H1 (cell line): ENCODE measurements at regions not wholly inside any gene's neighbourhood (a gene's known extent, or its start where the extent isn't known, plus 50 kb on each side); places are given as distances from the start of the nearest gene placed in this dataset.
A peak's percentile ranks its signal among the peaks of the same experiment; 100 is the strongest.

Experiments
- CTCF ChIA-PET: fragments of 300-600 bp; sonication (Branson Sonifier 250); formaldehyde crosslinking; loops from one replicate; lab custom pipeline; 2021; ENCODE audit not compliant: partially characterized antibody; lab: Charles Lee
- POLR2A ChIA-PET: fragments of 300-600 bp; sonication (Branson Sonifier 250); formaldehyde crosslinking; loops from one replicate; lab custom pipeline; 2021; ENCODE audit warnings: inconsistent platforms; ENCODE audit not compliant: partially characterized antibody; lab: Charles Lee
- DNase-seq, 2 experiments: peaks; one replicate each; pipeline versions ENCODE4 v3.0.0 to v3.0.0-alpha.2; 2010 to 2022; ENCODE audit warnings: low spot score in 2 of 2, low read depth in 1 of 2, mixed read lengths in 1 of 2
- FAIRE-seq: peaks from 2 replicates; lab custom pipeline; 2011; peaks lifted over from hg19 to GRCh38; lab: Jason Lieb, UNC
- H2AFZ ChIP-seq: 2 replicates; pipeline ENCODE4 v1.8.1; 2012; ENCODE audit warnings: low read length, inconsistent platforms
- H2AK5ac ChIP-seq: 2 replicates; pipeline ENCODE4 v1.6.1; 2013; ENCODE audit warnings: low read depth, low read length
- H2BK120ac ChIP-seq: replicated peaks from 2 replicates; pipeline ENCODE3; 2013; ENCODE audit warnings: low read depth, low read length, inconsistent platforms
- H2BK12ac ChIP-seq: 2 replicates; pipeline ENCODE4 v1.6.1; 2013; ENCODE audit warnings: low read depth, low read length
- H2BK15ac ChIP-seq: 2 replicates; pipeline ENCODE4 v1.6.1; 2013; ENCODE audit warnings: low read length
- H2BK20ac ChIP-seq: 2 replicates; pipeline ENCODE4 v1.6.1; 2013; ENCODE audit warnings: low read length
- H2BK5ac ChIP-seq: 2 replicates; pipeline ENCODE4 v1.6.1; 2013; ENCODE audit warnings: low read depth, low read length
- H3K14ac ChIP-seq: 2 replicates; pipeline ENCODE4 v1.6.1; 2013; ENCODE audit warnings: inconsistent platforms; ENCODE audit not compliant: insufficient read length
- H3K18ac ChIP-seq: 2 replicates; pipeline ENCODE4 v1.6.1; 2013; ENCODE audit warnings: low read length; ENCODE audit errors: extremely low read depth
- H3K23ac ChIP-seq: 2 replicates; pipeline ENCODE4 v1.6.1; 2013; ENCODE audit warnings: inconsistent platforms; ENCODE audit not compliant: insufficient read length
- H3K23me2 ChIP-seq: 2 replicates; pipeline ENCODE4 v1.6.1; 2013; ENCODE audit warnings: low read depth, low read length
- H3K27ac ChIP-seq: 2 replicates; pipeline ENCODE4 v1.6.1; 2011; ENCODE audit warnings: low read depth, low read length, inconsistent platforms
- H3K27me3 ChIP-seq, 4 experiments: replicated peaks in 1 of 4; 1 replicate in 1 of 4; 2 replicates in 3 of 4; pipeline versions ENCODE4 v1.6.1 to v1.8.1; 2011 to 2013; ENCODE audit warnings: low read length in 3 of 4, mild to moderate bottlenecking in 3 of 4, inconsistent platforms in 2 of 4, mixed read lengths in 2 of 4, moderate library complexity in 1 of 4; ENCODE audit not compliant: control insufficient read depth in 3 of 4, insufficient read depth in 3 of 4; ENCODE audit errors: extremely low read depth in 1 of 4
- H3K36me3 ChIP-seq, 4 experiments: 2 replicates each; pipeline versions ENCODE4 v1.6.1 to v1.8.1; 2011 to 2013; ENCODE audit warnings: mild to moderate bottlenecking in 4 of 4, low read length in 3 of 4, moderate library complexity in 2 of 4, control low read depth in 1 of 4, inconsistent platforms in 1 of 4; ENCODE audit not compliant: insufficient read depth in 4 of 4, control insufficient read depth in 2 of 4
- H3K4ac ChIP-seq: replicated peaks from 2 replicates; pipeline ENCODE3; 2013; ENCODE audit warnings: low read length, low read depth, mixed read lengths, inconsistent platforms; ENCODE audit not compliant: insufficient read length
- H3K4me1 ChIP-seq, 4 experiments: replicated peaks in 1 of 4; 1 replicate in 1 of 4; 2 replicates in 3 of 4; pipeline versions ENCODE4 v1.6.1 to v1.8.1; 2011 to 2013; ENCODE audit warnings: low read length in 3 of 4, inconsistent platforms in 2 of 4, mixed read lengths in 1 of 4; ENCODE audit not compliant: insufficient read depth in 4 of 4, control insufficient read depth in 3 of 4
- H3K4me2 ChIP-seq, 2 experiments: 2 replicates each; pipeline versions ENCODE4 v1.6.1 to v1.8.1; 2011 to 2013; ENCODE audit warnings: low read depth in 2 of 2, low read length in 2 of 2, control low read depth in 1 of 2, inconsistent platforms in 1 of 2, mild to moderate bottlenecking in 1 of 2; ENCODE audit not compliant: insufficient read depth in 1 of 2
- H3K4me3 ChIP-seq, 4 experiments: fragments of 200-600, 300-600 bp in 1 of 4; sonication (generic), shearing (Covaris generic), sonication (Bioruptor Twin) in 1 of 4; 2 replicates each; pipeline versions ENCODE4 v1.5.1 to v1.8.1; 2011 to 2016; ENCODE audit warnings: low read length in 4 of 4, low read depth in 3 of 4, control low read depth in 2 of 4, inconsistent platforms in 2 of 4, mild to moderate bottlenecking in 2 of 4, mixed read lengths in 1 of 4, moderate library complexity in 1 of 4; ENCODE audit not compliant: insufficient read depth in 2 of 4; ENCODE audit errors: extremely low read depth in 1 of 4
- H3K56ac ChIP-seq: replicated peaks from 2 replicates; pipeline ENCODE3; 2013; ENCODE audit warnings: low read depth, mild to moderate bottlenecking, mixed read lengths, low read length, inconsistent platforms; ENCODE audit not compliant: insufficient read length
- H3K79me1 ChIP-seq: 2 replicates; pipeline ENCODE4 v1.6.1; 2013; ENCODE audit warnings: low read depth, low read length, control low read depth
- H3K79me2 ChIP-seq, 2 experiments: 2 replicates each; pipeline versions ENCODE4 v1.6.1 to v1.8.1; 2012 to 2013; ENCODE audit warnings: low read length in 2 of 2, mild to moderate bottlenecking in 2 of 2, inconsistent platforms in 1 of 2; ENCODE audit not compliant: insufficient read depth in 2 of 2, control insufficient read depth in 1 of 2
- H3K9ac ChIP-seq, 4 experiments: replicated peaks in 1 of 4; 1 replicate in 1 of 4; 2 replicates in 3 of 4; pipeline versions ENCODE4 v1.6.1 to v1.8.1; 2011 to 2013; ENCODE audit warnings: low read depth in 3 of 4, low read length in 3 of 4, control low read depth in 2 of 4, mild to moderate bottlenecking in 2 of 4, moderate library complexity in 2 of 4, inconsistent platforms in 1 of 4; ENCODE audit errors: extremely low read depth in 1 of 4
- H3K9me3 ChIP-seq, 2 experiments: 2 replicates each; pipeline versions ENCODE4 v1.6.1 to v1.8.1; 2012 to 2013; ENCODE audit warnings: mild to moderate bottlenecking in 2 of 2, moderate library complexity in 2 of 2, control low read depth in 1 of 2, inconsistent platforms in 1 of 2, low read depth in 1 of 2, low read length in 1 of 2, mixed read lengths in 1 of 2; ENCODE audit not compliant: insufficient read depth in 2 of 2
- H4K20me1 ChIP-seq, 2 experiments: replicated peaks in 1 of 2; 2 replicates each; pipeline versions ENCODE3 to v1.8.1; 2011 to 2013; ENCODE audit warnings: inconsistent platforms in 2 of 2, low read length in 2 of 2, mild to moderate bottlenecking in 1 of 2; ENCODE audit not compliant: insufficient read depth in 2 of 2, control insufficient read depth in 1 of 2
- H4K5ac ChIP-seq: 2 replicates; pipeline ENCODE4 v1.6.1; 2013; ENCODE audit warnings: low read length, low read depth, mixed read lengths, inconsistent platforms; ENCODE audit not compliant: insufficient read length
- H4K8ac ChIP-seq: 2 replicates; pipeline ENCODE4 v1.8.0; 2013; ENCODE audit warnings: mild to moderate bottlenecking, moderate library complexity, low read length, inconsistent platforms; ENCODE audit not compliant: insufficient read depth; ENCODE audit errors: extremely low read depth
- H4K91ac ChIP-seq: replicated peaks from 2 replicates; pipeline ENCODE3; 2013; ENCODE audit warnings: low read length, mixed read lengths, inconsistent platforms; ENCODE audit not compliant: insufficient read length
- ATF2 ChIP-seq: IDR thresholded peaks from 2 replicates; pipeline ENCODE4 v1.6.1; 2012; ENCODE audit warnings: low read length, inconsistent platforms
- KDM1A ChIP-seq: fragments of 200-600, 300-600 bp; sonication (generic); IDR thresholded peaks from 2 replicates; pipeline ENCODE4 v1.7.1; 2016; ENCODE audit warnings: mild to moderate bottlenecking, low read length, borderline replicate concordance
- KDM4A ChIP-seq: IDR thresholded peaks from one replicate; pipeline ENCODE4 v1.7.1; 2012; ENCODE audit warnings: low read depth, mild to moderate bottlenecking, moderate library complexity, low read length, inconsistent platforms; ENCODE audit not compliant: severe bottlenecking
- MAFK ChIP-seq: IDR thresholded peaks from 2 replicates; pipeline ENCODE4 v1.6.1; 2012; ENCODE audit warnings: low read depth, mild to moderate bottlenecking, improper control_type of control experiment, low read length
- PHF8 ChIP-seq: fragments of 200-600 bp; sonication (generic); conservative IDR thresholded peaks from 2 replicates; pipeline ENCODE4 v1.7.1; 2012; ENCODE audit warnings: low read depth, mild to moderate bottlenecking, inconsistent platforms, low read length, moderate library complexity
- RBBP5 ChIP-seq: IDR thresholded peaks from 2 replicates; pipeline ENCODE4 v1.7.1; 2012; ENCODE audit warnings: low read depth, mild to moderate bottlenecking, inconsistent platforms, low read length, moderate library complexity, borderline replicate concordance
- SAP30 ChIP-seq: fragments of 300-600 bp; sonication (generic); IDR thresholded peaks from 2 replicates; pipeline ENCODE4 v1.7.1; 2012; ENCODE audit warnings: low read length, moderate library complexity, mild to moderate bottlenecking, inconsistent platforms; ENCODE audit not compliant: insufficient read depth, insufficient replicate concordance
- WGBS, 2 experiments: shearing (Covaris generic) in 1 of 2; methylation state at CpG; one replicate each; pipeline versions ENCODE4 v1.1.6 to v1.1.7; 2013 to 2015; ENCODE audit warnings: low lambda C conversion rate in 2 of 2, mixed read lengths in 2 of 2, inconsistent platforms in 1 of 2, low coverage in 1 of 2, missing lambda C conversion rate in 1 of 2; ENCODE audit not compliant: insufficient replicate concordance in 2 of 2, insufficient coverage in 1 of 2, insufficient read length in 1 of 2; ENCODE audit errors: extremely low coverage in 1 of 2, missing lambda C conversion rate in 1 of 2; 5-methylcytosine and 5-hydroxymethylcytosine counted together

- H2BK120ac ChIP-seq = no peak overlapping the region
- peaks cover 0 to 2% of the 10 kb centered on the region in 2 experiments; a peak in 1 of 4 replicates for H3K9me3 ChIP-seq
- H3K4me1 ChIP-seq = peaks cover 4 to 6% (median 6%) of the 10 kb centered on the region in 4 experiments; a peak in 6 of 7 replicates
- H3K4me3 ChIP-seq = no peak overlapping the region
- H3K4ac ChIP-seq = no peak overlapping the region
- H3K36me3 ChIP-seq = peaks cover 0 to 3% (median 0%) of the 10 kb centered on the region in 4 experiments; a peak in 2 of 8 replicates
- no peak overlapping the region for H3K9ac ChIP-seq
- no peak overlapping the region for H2BK5ac ChIP-seq
- FAIRE-seq (no peak), DNase-seq (no peak)
- TF ChIP-seq SAP30 = no peak
- no peak for TF ChIP-seq ATF2
- TF ChIP-seq PHF8 = no peak
- TF ChIP-seq KDM1A = no peak
- TF ChIP-seq MAFK = no peak
- TF ChIP-seq RBBP5 = no peak
- no peak for TF ChIP-seq KDM4A
- H3K56ac ChIP-seq = no peak overlapping the region
- H3K23ac ChIP-seq = no peak overlapping the region
- no peak overlapping the region for H3K27ac ChIP-seq
- H4K5ac ChIP-seq = no peak overlapping the region
- H3K27me3 ChIP-seq = no peaks in the 10 kb centered on the region
- H4K20me1 ChIP-seq = no peaks in the 10 kb centered on the region
- ChIA-PET CTCF (interaction anchor here (0.6 to 1.0 kb wide), 4 partner anchors 59 to 414 kb away, joined by 3 read pairs; no protein-coding TSS in a partner anchor), POLR2A (no interaction called here)
- WGBS, 2 experiments = 85% methylated on average over 1 of the region's 1 CpG; no CpG with 5 or more reads in 1 of the 2 experiments
- H2BK15ac ChIP-seq = no peak overlapping the region; the same call in 1 of the 2 replicates
- peak overlapping the region; percentile 84 for H2AFZ ChIP-seq
- H3K79me2 ChIP-seq = no peaks in the 10 kb centered on the region
- no peak overlapping the region for H2AK5ac ChIP-seq
- no peak overlapping the region for H2BK12ac ChIP-seq
- no peaks in the 10 kb centered on the region; the same call in 1 of the 2 replicates for H3K23me2 ChIP-seq
- H4K8ac ChIP-seq = no peak overlapping the region; the same call in 1 of the 2 replicates
- H3K4me2 ChIP-seq = peak overlapping the region; percentile 30 to 39; a peak in 2 of 4 replicates
- no peaks in the 10 kb centered on the region for H3K79me1 ChIP-seq
- H3K14ac ChIP-seq = no peak overlapping the region
- H2BK20ac ChIP-seq = no peak overlapping the region
- no peak overlapping the region for H3K18ac ChIP-seq
- H4K91ac ChIP-seq = no peak overlapping the region
Measured at GRCh38 chr5:125575171-125575890, 828.9 kb upstream of the ZNF608 start.
